ENCODE measurements at regions not wholly inside any gene's neighbourhood (a gene's known extent, or its start where the extent isn't known, plus 50 kb on each side); places are given as distances from the start of the nearest gene placed in this dataset.

DNA sequence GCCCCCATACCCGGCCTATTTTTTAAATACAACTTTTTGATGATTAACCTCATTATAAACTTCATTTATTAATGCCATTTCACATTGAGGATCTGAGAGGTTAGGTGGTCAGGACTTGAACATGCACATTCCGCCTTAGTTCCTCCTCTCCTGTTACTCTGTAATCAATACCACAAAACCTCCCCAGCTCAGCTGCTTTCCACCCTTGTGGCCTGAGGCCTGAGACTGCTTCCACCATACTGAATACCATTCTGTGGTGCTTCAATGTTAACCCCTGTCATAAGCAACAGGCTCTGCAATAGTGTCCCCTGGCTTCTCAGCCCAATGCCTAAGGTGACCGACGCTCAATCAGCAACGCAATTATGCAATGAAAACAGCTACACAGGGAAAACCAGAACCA lies 405.4 kb downstream of the ETS1 start:
- no peaks in the 10 kb centered on the region for H4K20me1 ChIP-seq (ENCODE audit: insufficient read depth)
- H3K4me2 ChIP-seq: no peak overlapping the region
- no peak overlapping the region for H3K9ac ChIP-seq
- no peaks in the 10 kb centered on the region for H3K27me3 ChIP-seq (ENCODE audit: insufficient read depth)
- H2AFZ ChIP-seq (ENCODE audit: low read depth): no peak overlapping the region
- H3K36me3 ChIP-seq (replicated peaks in 1 of 2; ENCODE audit: control insufficient read depth in 1 of 2, insufficient read depth in 2 of 2, low read length in 1 of 2): no peaks in the 10 kb centered on the region
- no peak overlapping the region for H3K27ac ChIP-seq (ENCODE audit: low read depth in 2 of 2, low read length in 1 of 2)
- no peaks in the 10 kb centered on the region for H3K79me2 ChIP-seq (ENCODE audit: insufficient read depth)
- H3K9me3 ChIP-seq: no peaks in the 10 kb centered on the region
- no peaks in the 10 kb centered on the region for H3K9me2 ChIP-seq
- no peak overlapping the region for H3K4me3 ChIP-seq (ENCODE audit: low read depth in 2 of 2, low read length in 1 of 2)
- CTCF ChIA-PET: interaction anchor here (1.0 to 3.4 kb wide), 6 partner anchors 10 to 450 kb away, joined by 4 to 16 read pairs (median 8); no protein-coding TSS in a partner anchor
- no peak for DNase-seq
- POLR2A ChIA-PET: no interaction called here
- WGBS (ENCODE audit: low lambda C conversion rate): 97% methylated on average over 5 of the region's 5 CpGs
- peaks cover 24 to 29% of the 10 kb centered on the region in 2 experiments for H3K4me1 ChIP-seq (ENCODE audit: control insufficient read depth in 1 of 2, insufficient read depth in 2 of 2, low read depth in 1 of 2, low read length in 1 of 2)
- no peak for TF ChIP-seq TEAD4 (IDR thresholded peaks at IDR 0.05; ENCODE audit: borderline replicate concordance, insufficient read depth)
- no peak for TF ChIP-seq GABPA (IDR thresholded peaks at IDR 0.05; ENCODE audit: low read depth)
- TF ChIP-seq EZH2phosphoT487 (IDR thresholded peaks at IDR 0.05; ENCODE audit: borderline replicate concordance, low read depth): no peak
- no peak for TF ChIP-seq RXRA (IDR thresholded peaks at IDR 0.05; ENCODE audit: borderline replicate concordance, low read depth)
- TF ChIP-seq YY1 (IDR thresholded peaks at IDR 0.05; ENCODE audit: low read depth): no peak
- TF ChIP-seq FOXJ3 (CRISPR knock-in tag; IDR thresholded peaks at IDR 0.05): no peak
- TF ChIP-seq RFX5 (IDR thresholded peaks at IDR 0.05; ENCODE audit: low read length): no peak
- no peak for TF ChIP-seq FOSL2 (IDR thresholded peaks at IDR 0.05; ENCODE audit: borderline replicate concordance, low read depth)
- TF ChIP-seq GATA2 (CRISPR knock-in tag; IDR thresholded peaks at IDR 0.05): no peak
- no peak for TF ChIP-seq MXI1 (IDR thresholded peaks at IDR 0.05; ENCODE audit: low read depth, low read length)
- TF ChIP-seq RAD21 (IDR thresholded peaks at IDR 0.05; ENCODE audit: low read length): no peak
- no peak for TF ChIP-seq EP300 (IDR thresholded peaks at IDR 0.05; ENCODE audit: borderline replicate concordance in 1 of 2, low read depth in 1 of 2, low read length in 1 of 2)
- TF ChIP-seq, protein P1, sequence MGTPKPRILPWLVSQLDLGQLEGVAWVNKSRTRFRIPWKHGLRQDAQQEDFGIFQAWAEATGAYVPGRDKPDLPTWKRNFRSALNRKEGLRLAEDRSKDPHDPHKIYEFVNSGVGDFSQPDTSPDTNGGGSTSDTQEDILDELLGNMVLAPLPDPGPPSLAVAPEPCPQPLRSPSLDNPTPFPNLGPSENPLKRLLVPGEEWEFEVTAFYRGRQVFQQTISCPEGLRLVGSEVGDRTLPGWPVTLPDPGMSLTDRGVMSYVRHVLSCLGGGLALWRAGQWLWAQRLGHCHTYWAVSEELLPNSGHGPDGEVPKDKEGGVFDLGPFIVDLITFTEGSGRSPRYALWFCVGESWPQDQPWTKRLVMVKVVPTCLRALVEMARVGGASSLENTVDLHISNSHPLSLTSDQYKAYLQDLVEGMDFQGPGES (IDR thresholded peaks at IDR 0.05; ENCODE audit: low read depth, low read length): no peak
- TF ChIP-seq POLR2AphosphoS5 (IDR thresholded peaks at IDR 0.05; ENCODE audit: low read depth, low read length): no peak
- no peak for TF ChIP-seq MEF2A (IDR thresholded peaks at IDR 0.05; ENCODE audit: borderline replicate concordance, low read depth)
- TF ChIP-seq JUND (IDR thresholded peaks at IDR 0.05): no peak
- no peak for TF ChIP-seq ELF1 (IDR thresholded peaks at IDR 0.05)
- TF ChIP-seq, protein P2, sequence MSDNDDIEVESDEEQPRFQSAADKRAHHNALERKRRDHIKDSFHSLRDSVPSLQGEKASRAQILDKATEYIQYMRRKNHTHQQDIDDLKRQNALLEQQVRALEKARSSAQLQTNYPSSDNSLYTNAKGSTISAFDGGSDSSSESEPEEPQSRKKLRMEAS (IDR thresholded peaks at IDR 0.05; ENCODE audit: low read depth): no peak
- no peaks in the 10 kb centered on the region for H3F3A ChIP-seq (replicated peaks; ENCODE audit: insufficient read depth)

DNA sequence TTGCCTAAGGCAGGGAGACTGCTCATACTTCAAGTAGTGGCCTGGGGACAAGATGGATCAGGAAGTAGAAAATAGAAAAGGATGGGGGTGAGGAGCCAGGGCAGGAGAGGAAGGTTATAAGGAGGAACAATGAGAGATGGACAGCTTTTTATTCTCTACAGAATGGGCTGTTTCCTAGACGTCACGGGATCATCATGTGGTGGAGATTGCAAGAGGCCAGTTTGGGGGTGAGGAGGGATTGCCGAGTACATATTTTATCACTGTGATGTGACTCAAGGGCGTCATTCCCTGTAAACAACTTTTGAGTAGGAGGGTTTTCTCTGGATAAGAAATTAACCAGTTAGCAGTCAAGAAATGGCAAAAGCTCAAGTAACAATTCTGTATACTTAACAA lies 406.3 kb downstream of the ETS1 start:
- peaks cover 24 to 29% of the 10 kb centered on the region in 2 experiments for H3K4me1 ChIP-seq (ENCODE audit: control insufficient read depth in 1 of 2, insufficient read depth in 2 of 2, low read depth in 1 of 2, low read length in 1 of 2)
- H3K27me3 ChIP-seq (ENCODE audit: insufficient read depth): no peaks in the 10 kb centered on the region
- H2AFZ ChIP-seq (ENCODE audit: low read depth): peak overlapping the region; percentile 68; the same call in 1 of the 2 replicates
- H3K36me3 ChIP-seq (replicated peaks in 1 of 2; ENCODE audit: control insufficient read depth in 1 of 2, insufficient read depth in 2 of 2, low read length in 1 of 2): no peaks in the 10 kb centered on the region
- CTCF ChIA-PET: interaction anchor here (0.9 to 3.4 kb wide), 7 partner anchors 9 to 650 kb away, joined by 3 to 16 read pairs (median 4); no protein-coding TSS in a partner anchor
- no peaks in the 10 kb centered on the region for H3F3A ChIP-seq (replicated peaks; ENCODE audit: insufficient read depth)
- no peaks in the 10 kb centered on the region for H3K9me3 ChIP-seq
- H3K27ac ChIP-seq (ENCODE audit: low read depth in 2 of 2, low read length in 1 of 2): peak overlapping the region; percentile 19 to 64
- TF ChIP-seq, protein P3, sequence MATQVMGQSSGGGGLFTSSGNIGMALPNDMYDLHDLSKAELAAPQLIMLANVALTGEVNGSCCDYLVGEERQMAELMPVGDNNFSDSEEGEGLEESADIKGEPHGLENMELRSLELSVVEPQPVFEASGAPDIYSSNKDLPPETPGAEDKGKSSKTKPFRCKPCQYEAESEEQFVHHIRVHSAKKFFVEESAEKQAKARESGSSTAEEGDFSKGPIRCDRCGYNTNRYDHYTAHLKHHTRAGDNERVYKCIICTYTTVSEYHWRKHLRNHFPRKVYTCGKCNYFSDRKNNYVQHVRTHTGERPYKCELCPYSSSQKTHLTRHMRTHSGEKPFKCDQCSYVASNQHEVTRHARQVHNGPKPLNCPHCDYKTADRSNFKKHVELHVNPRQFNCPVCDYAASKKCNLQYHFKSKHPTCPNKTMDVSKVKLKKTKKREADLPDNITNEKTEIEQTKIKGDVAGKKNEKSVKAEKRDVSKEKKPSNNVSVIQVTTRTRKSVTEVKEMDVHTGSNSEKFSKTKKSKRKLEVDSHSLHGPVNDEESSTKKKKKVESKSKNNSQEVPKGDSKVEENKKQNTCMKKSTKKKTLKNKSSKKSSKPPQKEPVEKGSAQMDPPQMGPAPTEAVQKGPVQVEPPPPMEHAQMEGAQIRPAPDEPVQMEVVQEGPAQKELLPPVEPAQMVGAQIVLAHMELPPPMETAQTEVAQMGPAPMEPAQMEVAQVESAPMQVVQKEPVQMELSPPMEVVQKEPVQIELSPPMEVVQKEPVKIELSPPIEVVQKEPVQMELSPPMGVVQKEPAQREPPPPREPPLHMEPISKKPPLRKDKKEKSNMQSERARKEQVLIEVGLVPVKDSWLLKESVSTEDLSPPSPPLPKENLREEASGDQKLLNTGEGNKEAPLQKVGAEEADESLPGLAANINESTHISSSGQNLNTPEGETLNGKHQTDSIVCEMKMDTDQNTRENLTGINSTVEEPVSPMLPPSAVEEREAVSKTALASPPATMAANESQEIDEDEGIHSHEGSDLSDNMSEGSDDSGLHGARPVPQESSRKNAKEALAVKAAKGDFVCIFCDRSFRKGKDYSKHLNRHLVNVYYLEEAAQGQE (IDR thresholded peaks at IDR 0.05; ENCODE audit: low read depth, low read length): no peak
- no peak for TF ChIP-seq TCF12 (IDR thresholded peaks at IDR 0.05)
- TF ChIP-seq, protein P4, sequence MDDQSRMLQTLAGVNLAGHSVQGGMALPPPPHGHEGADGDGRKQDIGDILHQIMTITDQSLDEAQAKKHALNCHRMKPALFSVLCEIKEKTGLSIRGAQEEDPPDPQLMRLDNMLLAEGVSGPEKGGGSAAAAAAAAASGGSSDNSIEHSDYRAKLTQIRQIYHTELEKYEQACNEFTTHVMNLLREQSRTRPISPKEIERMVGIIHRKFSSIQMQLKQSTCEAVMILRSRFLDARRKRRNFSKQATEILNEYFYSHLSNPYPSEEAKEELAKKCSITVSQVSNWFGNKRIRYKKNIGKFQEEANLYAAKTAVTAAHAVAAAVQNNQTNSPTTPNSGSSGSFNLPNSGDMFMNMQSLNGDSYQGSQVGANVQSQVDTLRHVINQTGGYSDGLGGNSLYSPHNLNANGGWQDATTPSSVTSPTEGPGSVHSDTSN (IDR thresholded peaks at IDR 0.05): no peak
- POLR2A ChIA-PET: no interaction called here
- no peak for DNase-seq
- H3K4me3 ChIP-seq (ENCODE audit: low read depth in 2 of 2, low read length in 1 of 2): no peak overlapping the region
- H3K79me2 ChIP-seq (ENCODE audit: insufficient read depth): no peaks in the 10 kb centered on the region
- WGBS (ENCODE audit: low lambda C conversion rate): 99% methylated on average over 4 of the region's 4 CpGs
- H3K9ac ChIP-seq: peak overlapping the region; percentile 22; the same call in 1 of the 2 replicates
- no peaks in the 10 kb centered on the region for H3K9me2 ChIP-seq
- H3K4me2 ChIP-seq: peak overlapping the region; percentile 28; the same call in 1 of the 2 replicates
- no peaks in the 10 kb centered on the region for H4K20me1 ChIP-seq (ENCODE audit: insufficient read depth)

Data from SK-N-SH (cell line).